ENCODE measurements at regions not wholly inside any gene's neighbourhood (a gene's known extent, or its start where the extent isn't known, plus 50 kb on each side); places are given as distances from the start of the nearest gene placed in this dataset.
"Not testable (repeated sequence)": the region's sequence is repeated elsewhere in the genome, so short reads cannot be mapped to it uniquely, and the experiment has no call there.

DNA sequence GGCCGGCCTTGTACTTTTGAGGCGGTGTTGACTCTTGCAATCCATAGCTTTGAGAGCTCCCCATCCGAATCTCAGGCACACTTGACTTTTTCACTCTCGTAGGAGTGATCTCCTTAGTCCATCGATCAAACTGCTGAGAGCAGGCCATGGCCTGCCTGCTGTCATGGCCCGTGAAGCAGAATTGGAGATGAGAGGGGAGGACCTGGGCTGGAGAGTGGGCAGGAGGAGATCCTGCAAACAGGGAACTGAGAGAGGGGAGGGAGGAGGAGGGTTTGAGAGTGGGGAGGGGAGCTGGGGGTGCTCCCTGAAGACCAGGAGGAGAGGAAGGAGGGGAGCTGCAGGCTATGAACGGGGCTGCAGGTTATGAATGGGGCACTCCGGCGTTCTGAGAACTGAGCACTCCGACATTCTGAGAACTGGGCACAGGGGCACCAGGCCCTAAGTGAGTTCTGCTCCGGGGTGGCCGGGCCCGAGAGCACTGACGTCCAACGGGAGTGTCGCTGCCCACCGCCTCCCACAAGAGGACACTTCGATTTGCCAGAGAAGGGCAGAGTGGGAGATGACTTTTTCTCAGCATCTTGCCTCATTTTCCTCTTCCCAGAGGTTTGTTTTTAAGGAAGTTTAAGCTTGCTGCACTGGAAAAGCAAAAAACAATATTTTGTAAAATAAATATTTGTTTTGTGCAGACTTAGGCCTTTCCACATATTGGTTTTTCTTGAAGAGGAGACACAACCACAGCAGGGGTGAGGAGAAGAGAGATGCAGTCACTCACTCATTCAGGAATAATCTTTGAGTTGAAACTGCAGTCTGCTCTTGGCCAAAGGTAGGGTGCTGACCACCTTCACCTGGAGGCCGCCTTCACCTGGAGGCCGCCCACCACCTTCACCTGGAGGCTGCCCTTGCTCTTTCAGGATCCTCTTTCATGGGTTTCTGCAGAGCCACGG is 194.2 kb downstream of the NPIPB11 start:
- TF ChIP-seq, protein P1, sequence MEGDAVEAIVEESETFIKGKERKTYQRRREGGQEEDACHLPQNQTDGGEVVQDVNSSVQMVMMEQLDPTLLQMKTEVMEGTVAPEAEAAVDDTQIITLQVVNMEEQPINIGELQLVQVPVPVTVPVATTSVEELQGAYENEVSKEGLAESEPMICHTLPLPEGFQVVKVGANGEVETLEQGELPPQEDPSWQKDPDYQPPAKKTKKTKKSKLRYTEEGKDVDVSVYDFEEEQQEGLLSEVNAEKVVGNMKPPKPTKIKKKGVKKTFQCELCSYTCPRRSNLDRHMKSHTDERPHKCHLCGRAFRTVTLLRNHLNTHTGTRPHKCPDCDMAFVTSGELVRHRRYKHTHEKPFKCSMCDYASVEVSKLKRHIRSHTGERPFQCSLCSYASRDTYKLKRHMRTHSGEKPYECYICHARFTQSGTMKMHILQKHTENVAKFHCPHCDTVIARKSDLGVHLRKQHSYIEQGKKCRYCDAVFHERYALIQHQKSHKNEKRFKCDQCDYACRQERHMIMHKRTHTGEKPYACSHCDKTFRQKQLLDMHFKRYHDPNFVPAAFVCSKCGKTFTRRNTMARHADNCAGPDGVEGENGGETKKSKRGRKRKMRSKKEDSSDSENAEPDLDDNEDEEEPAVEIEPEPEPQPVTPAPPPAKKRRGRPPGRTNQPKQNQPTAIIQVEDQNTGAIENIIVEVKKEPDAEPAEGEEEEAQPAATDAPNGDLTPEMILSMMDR (IDR thresholded peaks at IDR 0.05) = not testable (repeated sequence)
- not testable (repeated sequence) for TF ChIP-seq POLR2AphosphoS5 (IDR thresholded peaks at IDR 0.05)

All from breast epithelium (tissue), 3 donors.